ENCODE measurements at regions not wholly inside any gene's neighbourhood (a gene's known extent, or its start where the extent isn't known, plus 50 kb on each side); places are given as distances from the start of the nearest gene placed in this dataset.
A peak's percentile ranks its signal among the peaks of the same experiment; 100 is the strongest.

DNA sequence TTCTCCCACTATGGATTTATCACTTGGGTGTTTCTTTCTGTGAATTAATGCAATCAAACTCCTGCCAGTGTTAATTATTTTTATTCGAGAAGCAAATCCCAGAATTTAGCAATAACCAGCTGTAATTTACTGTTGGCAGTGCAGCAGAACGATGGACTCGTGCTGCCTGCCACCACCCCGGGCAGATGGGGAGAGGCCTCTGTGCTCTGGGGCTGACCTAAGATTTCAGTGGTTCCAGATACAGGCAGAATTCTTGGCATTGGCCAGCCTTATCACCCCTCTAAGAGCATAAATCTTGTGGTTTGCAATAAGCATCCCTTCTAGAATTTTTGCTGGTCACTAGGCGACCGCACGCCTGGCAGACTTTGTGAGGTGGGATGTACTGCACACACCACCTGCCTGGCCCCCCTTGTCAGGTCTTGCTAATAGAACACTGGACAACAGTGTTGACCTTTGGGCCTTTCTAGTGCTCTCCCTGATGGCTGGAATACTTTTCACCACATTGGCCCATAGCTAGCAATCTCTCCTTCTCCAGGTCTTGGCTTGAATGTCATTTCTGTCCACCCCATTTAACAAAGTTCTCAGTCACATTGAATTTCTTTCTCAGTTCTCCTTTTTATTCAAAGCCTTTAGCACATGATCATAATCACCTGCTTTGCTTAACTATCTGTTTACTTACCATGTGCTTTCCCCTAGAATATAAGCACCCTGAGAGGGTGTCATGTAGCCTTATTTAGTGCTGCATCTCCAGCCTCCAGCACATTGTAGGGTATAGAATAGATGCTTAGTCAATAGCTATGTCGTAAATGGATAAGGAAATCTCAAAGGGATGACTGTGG is 122.1 kb upstream of the DYNLRB2 start:
- DNase-seq, result no peak

- DNase-seq, result no peak
Observed at GRCh38 chr16:80417706-80418271, 123.0 kb upstream of the DYNLRB2 start.

DNA sequence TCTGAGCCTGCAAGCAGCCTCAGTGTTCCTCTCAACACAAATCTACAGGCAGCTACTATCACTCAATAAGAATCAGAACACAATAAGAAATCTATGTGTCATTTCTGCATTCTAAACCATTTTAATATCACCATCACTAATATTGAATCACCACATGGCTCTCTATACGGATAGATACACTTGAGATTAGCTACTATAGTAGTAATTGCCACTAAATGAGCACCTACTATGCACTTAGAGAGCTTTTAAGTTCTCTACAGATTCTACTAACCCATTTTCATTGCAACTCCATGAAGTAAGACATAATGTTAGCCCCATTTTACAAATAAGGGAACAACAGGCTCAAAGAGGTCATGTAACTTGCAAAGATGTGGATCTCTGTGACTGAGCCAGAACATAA is 132.8 kb upstream of the DYNLRB2 start:
- no peak for DNase-seq

DNA sequence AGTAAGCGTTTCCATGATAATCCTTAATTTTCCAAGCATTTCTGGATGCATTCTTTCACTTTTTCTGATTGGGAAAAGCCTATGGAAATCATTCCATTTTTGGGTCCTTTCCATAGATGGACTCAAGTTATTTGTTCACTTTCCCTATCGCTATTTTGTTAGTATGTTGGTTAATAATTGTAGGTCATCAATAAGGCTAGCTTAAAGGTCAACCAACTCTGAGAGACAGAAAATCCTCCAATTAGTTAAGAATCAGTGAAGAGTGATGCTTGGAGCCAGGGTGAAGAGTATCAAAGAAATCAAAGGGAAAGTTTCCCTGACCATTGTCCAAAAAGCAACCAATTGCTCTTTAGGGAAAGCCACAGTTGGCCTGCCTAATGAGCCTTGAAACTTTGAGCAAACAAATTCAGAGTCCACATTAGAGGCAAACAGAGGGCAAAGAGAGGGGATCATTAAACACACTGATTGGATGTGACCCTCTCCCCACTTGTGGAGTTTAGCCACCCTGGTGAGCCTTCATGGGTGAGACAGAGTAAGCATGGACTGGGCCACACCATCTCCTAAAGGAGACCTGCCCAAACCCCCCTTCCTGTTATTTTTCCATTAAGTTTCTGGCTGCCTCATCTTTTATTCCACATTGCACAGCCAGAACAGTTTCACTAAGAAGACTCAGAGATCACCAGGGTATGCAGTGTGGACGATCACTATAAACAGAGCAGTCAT is 133.4 kb upstream of the DYNLRB2 start:
- DNase-seq, result no peak

DNA sequence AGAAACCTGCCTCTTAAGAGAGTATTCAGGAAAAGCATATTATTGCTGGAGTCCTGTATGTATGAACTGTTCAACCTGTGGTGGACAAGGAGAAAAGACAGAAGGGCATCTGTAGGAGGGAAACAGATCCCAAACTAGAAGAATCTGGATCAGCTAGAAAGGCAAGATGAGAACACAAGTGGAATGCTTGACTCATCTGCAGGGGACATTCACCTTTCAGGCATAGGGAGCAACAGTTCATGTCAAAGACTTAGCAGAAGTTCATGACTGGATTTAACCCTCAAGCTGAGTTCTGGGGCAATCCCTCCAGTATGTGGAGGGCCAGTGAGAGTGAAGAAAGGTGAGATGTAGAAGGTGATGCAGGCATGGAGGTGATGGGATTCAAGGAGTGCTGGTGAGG is 135.9 kb upstream of the DYNLRB2 start:
- DNase-seq, result no peak

DNA sequence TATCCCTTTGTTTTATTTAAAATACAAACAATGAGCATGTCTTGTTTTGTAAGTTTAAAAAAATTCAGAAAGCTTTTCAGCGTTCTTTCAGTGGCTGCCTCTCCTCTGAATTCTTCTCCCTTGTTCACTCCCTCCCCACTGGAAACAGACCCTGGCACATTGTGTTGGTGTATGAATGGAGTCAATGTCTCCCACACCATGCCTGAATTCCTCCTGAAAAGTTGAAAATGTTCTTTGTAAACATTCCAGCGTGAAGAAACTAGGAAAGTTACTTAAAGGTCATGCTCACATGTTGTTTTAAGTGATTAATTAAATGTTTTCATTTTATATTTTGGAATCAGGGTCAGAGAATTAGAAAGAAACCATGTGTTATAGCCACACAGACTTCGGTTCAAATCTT is 136.9 kb upstream of the DYNLRB2 start:
- peak; percentile 9 for DNase-seq

DNA sequence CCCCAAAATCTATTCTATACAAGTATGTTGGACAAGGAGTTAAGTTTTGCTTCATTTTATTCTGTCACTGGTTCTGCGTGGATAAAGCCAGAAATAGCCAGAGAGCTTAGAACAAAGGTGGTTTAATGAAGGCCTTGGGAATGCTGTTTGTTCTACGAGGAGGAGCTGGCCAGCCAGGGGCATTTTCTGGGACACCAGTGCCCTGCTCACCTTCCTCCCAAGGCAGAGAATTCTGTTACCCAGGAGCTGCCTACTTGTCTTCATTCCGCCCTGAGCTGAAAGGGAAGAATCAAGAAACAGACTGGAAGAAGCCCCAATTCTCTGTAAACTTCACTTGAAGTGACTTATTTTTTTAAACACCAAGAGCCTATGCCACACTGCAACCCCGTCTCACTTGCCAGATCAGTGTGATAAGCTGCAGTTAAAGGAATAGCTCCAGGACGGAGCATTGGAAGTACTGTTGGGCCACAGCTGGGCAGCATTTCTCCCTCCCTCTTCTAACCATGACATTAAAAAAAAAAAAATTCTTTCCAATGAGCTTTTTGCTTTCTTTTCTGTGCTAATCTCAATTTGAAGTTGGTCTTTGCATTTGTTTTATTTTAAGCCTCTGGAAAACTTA is 149.8 kb upstream of the DYNLRB2 start:
- DNase-seq, result no peak

DNA sequence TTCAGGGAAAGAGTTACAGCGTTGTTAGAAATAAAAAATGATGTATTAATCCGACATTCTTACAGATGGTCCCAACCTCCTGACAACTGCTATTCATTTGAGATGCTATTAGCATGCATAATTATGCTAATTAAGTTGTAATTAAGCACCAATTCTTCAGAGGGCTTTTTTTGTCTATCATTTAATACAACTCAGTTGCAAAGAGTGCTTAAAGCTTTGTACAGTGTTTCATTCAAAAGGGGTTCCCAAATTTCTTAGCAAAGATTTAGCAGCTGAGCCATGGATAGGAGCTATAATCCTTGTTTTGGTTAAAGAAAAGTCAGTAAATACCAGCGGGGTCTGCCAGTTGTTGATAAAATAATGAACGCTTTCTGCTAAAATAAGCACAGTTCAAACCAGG is 150.7 kb upstream of the DYNLRB2 start:
- DNase-seq, result no peak

GRCh38 chr16:80389338-80389737 is 151.5 kb upstream of the DYNLRB2 start:
- DNase-seq, result no peak

DNA sequence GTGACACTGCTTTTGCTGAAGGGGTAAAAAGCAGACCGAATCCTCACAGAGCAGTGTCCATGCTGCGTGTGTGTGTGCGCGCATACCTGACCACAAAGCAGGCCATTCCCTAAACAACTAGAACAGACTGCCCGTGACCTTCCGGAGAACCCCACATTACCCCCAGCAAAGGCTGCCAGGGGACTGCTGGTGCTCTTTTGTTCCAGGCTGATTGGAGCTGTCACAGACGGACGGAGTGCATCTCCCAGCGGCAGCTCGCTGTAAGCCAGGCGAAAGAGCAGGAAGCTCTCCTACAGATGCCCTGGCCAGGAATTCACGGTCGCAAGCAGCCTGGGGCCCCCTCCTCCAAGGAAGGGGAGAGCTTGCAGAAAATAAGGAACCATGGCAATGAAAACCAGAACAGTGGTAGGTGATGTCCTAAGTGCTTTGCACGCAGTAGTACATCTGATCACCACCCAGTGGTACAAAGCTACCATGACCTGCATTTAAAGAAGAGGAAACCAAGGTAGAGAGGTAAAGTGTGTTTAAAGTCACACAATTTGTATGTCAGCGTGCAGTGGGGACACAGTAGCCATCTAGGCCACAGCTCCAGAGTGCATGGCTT is 153.4 kb upstream of the DYNLRB2 start:
- DNase-seq, result peak; percentile 31

GRCh38 chr16:80384862-80385261 is 155.9 kb upstream of the DYNLRB2 start:
- DNase-seq, result no peak

DNA sequence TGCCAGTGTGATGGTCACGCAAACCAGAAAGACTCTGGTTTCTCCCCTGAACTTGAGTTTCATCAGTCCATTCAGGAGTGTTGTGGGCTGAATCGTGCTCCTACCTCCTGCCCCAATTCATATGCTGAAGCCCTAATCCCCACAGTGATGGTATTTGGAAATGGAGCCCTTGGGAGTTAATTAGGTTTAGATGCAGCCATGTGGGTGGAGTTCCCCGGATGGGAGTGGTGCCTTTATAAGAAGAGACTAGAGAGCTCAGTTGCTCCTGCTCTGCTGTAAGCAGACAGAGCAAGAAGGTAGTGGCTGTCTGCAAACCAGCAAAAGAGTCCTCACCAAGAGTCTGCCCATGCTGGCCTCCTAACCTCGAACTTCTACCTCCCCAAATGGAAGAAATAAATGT is 160.3 kb upstream of the DYNLRB2 start:
- DNase-seq, result no peak

GRCh38 chr16:80377096-80377956 is 163.5 kb upstream of the DYNLRB2 start:
- no peak for DNase-seq

DNA sequence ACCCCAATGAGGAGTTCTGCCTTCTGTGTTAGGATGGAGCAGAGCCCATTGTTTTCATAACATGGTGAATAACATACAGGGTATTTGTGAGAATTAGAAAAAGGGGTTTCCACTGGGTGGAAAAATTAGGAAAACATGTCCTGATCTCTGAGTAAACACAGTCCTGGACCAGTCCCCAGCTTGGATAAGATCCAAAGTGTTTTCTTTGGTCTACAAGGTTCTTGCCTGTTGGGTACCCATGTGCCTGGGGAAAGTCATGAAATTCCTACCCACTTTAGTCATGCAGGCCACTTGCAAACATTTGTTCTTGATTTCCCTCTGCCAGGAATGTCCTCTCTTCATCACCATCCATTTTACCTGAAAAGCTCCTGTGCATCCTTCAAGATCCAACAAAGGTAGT is 164.8 kb upstream of the DYNLRB2 start:
- peak; percentile 87 for DNase-seq

GRCh38 chr16:80375513-80375912 is 165.3 kb upstream of the DYNLRB2 start:
- no peak for DNase-seq

- no peak for DNase-seq
Observed at GRCh38 chr16:80372341-80372740, 168.5 kb upstream of the DYNLRB2 start.

DNA sequence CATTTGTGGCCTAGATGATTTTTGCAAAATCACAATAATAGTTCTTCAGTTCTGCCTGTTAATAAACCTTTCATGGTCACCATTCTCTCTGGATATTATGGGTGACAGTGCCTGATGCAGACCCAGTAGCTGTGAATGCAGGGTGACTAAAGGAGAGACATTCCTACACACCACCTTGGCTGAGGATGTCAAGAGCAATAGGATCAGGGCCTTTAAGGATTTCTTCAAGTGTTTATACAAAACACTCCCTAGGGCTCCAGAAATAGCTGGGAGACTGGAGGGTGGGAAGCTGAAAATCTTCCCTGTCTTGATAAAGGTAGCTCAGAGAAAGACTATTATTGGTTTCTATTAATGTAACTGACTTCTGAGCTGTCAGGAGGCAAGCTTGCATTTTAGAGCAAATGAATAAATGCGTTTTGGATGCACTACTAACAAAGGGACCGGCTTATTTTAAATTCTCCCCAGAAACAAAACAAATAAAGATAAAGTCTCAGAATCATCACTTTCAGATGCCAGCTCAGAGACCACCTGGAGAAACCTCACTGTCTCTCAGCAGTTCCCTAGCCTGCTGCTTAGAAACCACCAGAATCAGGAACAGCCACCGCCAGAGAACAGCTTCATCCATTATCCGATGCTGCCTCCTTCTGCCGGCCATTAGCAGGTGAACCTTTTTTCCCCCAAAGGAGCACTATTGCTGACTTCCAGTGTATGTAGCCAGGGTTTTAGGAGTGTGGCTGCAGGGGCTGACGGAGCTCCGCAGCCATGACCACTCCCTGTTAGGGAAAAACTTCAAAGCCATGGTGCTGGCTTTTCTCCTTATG is 171.4 kb upstream of the DYNLRB2 start:
- DNase-seq, result peak; percentile 72

DNA sequence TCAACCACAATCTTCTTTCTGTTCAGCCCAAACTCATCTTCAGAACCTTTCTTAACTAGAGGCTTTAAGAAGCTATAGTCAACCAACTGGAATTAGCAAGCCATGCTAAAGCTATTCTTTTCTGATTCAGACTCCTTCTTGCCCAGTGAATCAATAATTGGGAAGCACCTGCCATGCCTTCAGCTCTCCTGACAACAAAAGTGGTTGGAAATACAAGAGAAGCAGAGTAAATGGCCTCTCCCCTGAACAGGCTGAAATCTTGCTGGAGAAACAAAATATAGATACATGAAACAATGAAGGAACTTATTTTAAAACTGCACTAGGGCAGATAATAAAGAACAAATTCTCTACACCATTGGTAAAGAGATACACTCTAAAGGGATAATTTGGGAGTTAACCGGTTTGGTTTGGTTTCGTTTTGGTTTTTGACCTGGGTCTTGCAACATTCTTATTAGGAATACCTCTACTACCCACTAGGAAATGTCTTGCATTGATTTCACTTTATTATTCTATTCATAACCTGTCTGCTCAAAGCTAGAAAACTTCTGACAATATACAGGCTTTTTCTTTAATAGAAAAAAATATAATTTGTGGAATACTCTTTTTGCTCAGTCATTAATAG is 173.6 kb upstream of the DYNLRB2 start:
- DNase-seq, result no peak

- no peak for DNase-seq
Observed at GRCh38 chr16:80366023-80366422, 174.8 kb upstream of the DYNLRB2 start.

- DNase-seq, result no peak
Observed at GRCh38 chr16:80362816-80363215, 178.0 kb upstream of the DYNLRB2 start.

GRCh38 chr16:80356365-80356764 is 184.4 kb upstream of the DYNLRB2 start:
- no peak for DNase-seq
